GM12878 (cell line): ENCODE measurements at regions not wholly inside any gene's neighbourhood (a gene's known extent, or its start where the extent isn't known, plus 50 kb on each side); places are given as distances from the start of the nearest gene placed in this dataset.
"Not testable (repeated sequence)": the region's sequence is repeated elsewhere in the genome, so short reads cannot be mapped to it uniquely, and the experiment has no call there.

ENCODE experiments used
- CBFB ChIP-seq: IDR thresholded peaks from 2 replicates; pipeline ENCODE4 v1.6.1; 2016; ENCODE audit warnings: antibody characterized with exemption, low read depth
- CEBPB ChIP-seq, 2 experiments: fragments of 150-350 bp in 1 of 2; IDR thresholded peaks; 2 replicates each; pipeline ENCODE4 v1.6.1; 2012 to 2014; ENCODE audit warnings: low read depth in 2 of 2, low read length in 2 of 2, borderline replicate concordance in 1 of 2, inconsistent platforms in 1 of 2
- CTCF ChIP-seq, 3 experiments: IDR thresholded peaks in 2 of 3; conservative IDR thresholded peaks in 1 of 3; 2 replicates each; pipeline ENCODE4 v1.5.1; 2011; ENCODE audit warnings: low read depth in 3 of 3, low read length in 3 of 3, mild to moderate bottlenecking in 3 of 3, control low read depth in 2 of 3, moderate library complexity in 2 of 3, inconsistent platforms in 1 of 3, mixed read lengths in 1 of 3; ENCODE audit not compliant: control insufficient read depth in 2 of 3, insufficient read depth in 1 of 3; ENCODE audit errors: extremely low read depth in 1 of 3
- E2F4 ChIP-seq: IDR thresholded peaks from 2 replicates; pipeline ENCODE4 v1.6.1; 2012; ENCODE audit warnings: low read depth, low read length, improper control_type of control experiment
- JUNB ChIP-seq: IDR thresholded peaks from 2 replicates; pipeline ENCODE4 v1.6.1; 2016; ENCODE audit warnings: antibody characterized with exemption, mild to moderate bottlenecking
- POLR2A ChIP-seq: IDR thresholded peaks from 2 replicates; pipeline ENCODE4 v1.6.1; 2011; ENCODE audit warnings: low read depth, mild to moderate bottlenecking, low read length
- RCOR1 ChIP-seq: conservative IDR thresholded peaks from 2 replicates; pipeline ENCODE4 v1.6.1; 2012; ENCODE audit warnings: low read depth, low read length, improper control_type of control experiment
- YY1 ChIP-seq: IDR thresholded peaks from 2 replicates; pipeline ENCODE4 v1.6.1; 2011; ENCODE audit warnings: low read depth, mild to moderate bottlenecking, low read length
- TF ChIP-seq, protein P1 (sequence below): fragments of 150-350 bp; IDR thresholded peaks from 2 replicates; pipeline ENCODE4 v1.6.1; 2016; ENCODE audit warnings: low read depth, low read length

DNA sequence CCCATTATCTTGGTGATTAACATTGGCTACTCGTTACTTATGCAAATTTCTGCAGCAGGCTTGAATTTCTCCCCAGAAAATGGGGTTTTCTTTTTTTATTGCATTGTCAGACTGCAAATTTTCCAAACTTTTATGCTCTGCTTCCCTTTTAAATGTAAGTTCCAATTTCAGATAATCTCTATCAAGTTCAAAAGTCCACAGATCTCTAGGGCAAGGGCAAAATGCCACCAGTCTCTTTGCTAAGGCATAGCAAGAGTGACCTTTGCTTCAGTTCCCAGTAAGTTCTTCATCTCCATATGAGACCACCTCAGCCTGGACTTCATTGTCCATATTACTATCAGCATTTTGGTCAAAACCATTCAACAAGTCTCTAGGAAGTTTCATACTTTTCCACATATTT is 108.5 kb upstream of the ECI2 start:
- not testable (repeated sequence) for TF ChIP-seq CEBPB (IDR thresholded peaks at IDR 0.05; ENCODE audit: borderline replicate concordance in 1 of 2, low read depth in 2 of 2, low read length in 2 of 2); YY1; CBFB; JUNB; RCOR1; POLR2A; E2F4; CTCF (IDR thresholded peaks at IDR 0.05 in 2 of 3, conservative IDR thresholded peaks at IDR 0.05 in 1 of 3; ENCODE audit: control insufficient read depth in 2 of 3, extremely low read depth in 1 of 3, insufficient read depth in 1 of 3, low read depth in 3 of 3, low read length in 3 of 3)
- TF ChIP-seq, protein P1, sequence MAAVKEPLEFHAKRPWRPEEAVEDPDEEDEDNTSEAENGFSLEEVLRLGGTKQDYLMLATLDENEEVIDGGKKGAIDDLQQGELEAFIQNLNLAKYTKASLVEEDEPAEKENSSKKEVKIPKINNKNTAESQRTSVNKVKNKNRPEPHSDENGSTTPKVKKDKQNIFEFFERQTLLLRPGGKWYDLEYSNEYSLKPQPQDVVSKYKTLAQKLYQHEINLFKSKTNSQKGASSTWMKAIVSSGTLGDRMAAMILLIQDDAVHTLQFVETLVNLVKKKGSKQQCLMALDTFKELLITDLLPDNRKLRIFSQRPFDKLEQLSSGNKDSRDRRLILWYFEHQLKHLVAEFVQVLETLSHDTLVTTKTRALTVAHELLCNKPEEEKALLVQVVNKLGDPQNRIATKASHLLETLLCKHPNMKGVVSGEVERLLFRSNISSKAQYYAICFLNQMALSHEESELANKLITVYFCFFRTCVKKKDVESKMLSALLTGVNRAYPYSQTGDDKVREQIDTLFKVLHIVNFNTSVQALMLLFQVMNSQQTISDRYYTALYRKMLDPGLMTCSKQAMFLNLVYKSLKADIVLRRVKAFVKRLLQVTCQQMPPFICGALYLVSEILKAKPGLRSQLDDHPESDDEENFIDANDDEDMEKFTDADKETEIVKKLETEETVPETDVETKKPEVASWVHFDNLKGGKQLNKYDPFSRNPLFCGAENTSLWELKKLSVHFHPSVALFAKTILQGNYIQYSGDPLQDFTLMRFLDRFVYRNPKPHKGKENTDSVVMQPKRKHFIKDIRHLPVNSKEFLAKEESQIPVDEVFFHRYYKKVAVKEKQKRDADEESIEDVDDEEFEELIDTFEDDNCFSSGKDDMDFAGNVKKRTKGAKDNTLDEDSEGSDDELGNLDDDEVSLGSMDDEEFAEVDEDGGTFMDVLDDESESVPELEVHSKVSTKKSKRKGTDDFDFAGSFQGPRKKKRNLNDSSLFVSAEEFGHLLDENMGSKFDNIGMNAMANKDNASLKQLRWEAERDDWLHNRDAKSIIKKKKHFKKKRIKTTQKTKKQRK = not testable (repeated sequence)
